ENCODE measurements at regions not wholly inside any gene's neighbourhood (a gene's known extent, or its start where the extent isn't known, plus 50 kb on each side); places are given as distances from the start of the nearest gene placed in this dataset.

DNA sequence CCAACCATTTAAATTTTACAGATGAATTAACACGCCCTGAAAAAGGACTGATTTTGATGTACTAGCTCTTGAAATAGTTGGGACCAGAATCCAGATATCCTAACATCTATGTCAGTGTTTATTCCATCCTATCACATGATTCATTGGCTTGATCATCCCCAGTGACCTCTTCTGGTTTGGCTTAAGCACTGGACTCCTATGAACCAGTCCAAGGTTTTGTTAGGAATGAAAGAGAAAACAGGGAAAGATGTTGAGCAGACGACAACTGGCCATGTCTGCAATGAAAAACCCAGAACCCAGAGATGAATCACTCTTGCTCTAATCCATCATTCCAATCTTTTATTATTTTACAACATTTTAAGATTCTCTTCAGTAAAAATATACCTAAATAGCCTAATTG lies 1080.9 kb downstream of the SORCS1 start:
- TF ChIP-seq, protein P1, sequence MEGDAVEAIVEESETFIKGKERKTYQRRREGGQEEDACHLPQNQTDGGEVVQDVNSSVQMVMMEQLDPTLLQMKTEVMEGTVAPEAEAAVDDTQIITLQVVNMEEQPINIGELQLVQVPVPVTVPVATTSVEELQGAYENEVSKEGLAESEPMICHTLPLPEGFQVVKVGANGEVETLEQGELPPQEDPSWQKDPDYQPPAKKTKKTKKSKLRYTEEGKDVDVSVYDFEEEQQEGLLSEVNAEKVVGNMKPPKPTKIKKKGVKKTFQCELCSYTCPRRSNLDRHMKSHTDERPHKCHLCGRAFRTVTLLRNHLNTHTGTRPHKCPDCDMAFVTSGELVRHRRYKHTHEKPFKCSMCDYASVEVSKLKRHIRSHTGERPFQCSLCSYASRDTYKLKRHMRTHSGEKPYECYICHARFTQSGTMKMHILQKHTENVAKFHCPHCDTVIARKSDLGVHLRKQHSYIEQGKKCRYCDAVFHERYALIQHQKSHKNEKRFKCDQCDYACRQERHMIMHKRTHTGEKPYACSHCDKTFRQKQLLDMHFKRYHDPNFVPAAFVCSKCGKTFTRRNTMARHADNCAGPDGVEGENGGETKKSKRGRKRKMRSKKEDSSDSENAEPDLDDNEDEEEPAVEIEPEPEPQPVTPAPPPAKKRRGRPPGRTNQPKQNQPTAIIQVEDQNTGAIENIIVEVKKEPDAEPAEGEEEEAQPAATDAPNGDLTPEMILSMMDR (IDR thresholded peaks at IDR 0.05) = no peak
- TF ChIP-seq POLR2AphosphoS5 (IDR thresholded peaks at IDR 0.05) (no peak), POLR2A (IDR thresholded peaks at IDR 0.05) (no peak), EP300 (IDR thresholded peaks at IDR 0.05) (no peak)
